DOHH2 (cell line): ENCODE measurements at regions not wholly inside any gene's neighbourhood (a gene's known extent, or its start where the extent isn't known, plus 50 kb on each side); places are given as distances from the start of the nearest gene placed in this dataset.

ENCODE experiments used
- H3F3A ChIP-seq: fragments of 200-600 bp; sonication (generic), shearing (Covaris generic); 2 replicates; pipeline ENCODE4 v1.6.0; 2016; ENCODE audit warnings: antibody characterized with exemption, mild to moderate bottlenecking; ENCODE audit not compliant: control insufficient read depth, insufficient read depth
- H3K27ac ChIP-seq: fragments of 200-600 bp; sonication (generic); 2 replicates; pipeline ENCODE4 v1.5.1; 2014; ENCODE audit warnings: low read depth, mild to moderate bottlenecking, low read length, moderate library complexity
- H3K27me3 ChIP-seq: fragments of 200-600 bp; sonication (generic); 2 replicates; pipeline ENCODE4 v1.6.1; 2014; ENCODE audit warnings: mild to moderate bottlenecking, low read length, mixed read lengths; ENCODE audit not compliant: control insufficient read depth
- H3K36me3 ChIP-seq: fragments of 200-600 bp; sonication (generic); 2 replicates; pipeline ENCODE4 v1.6.1; 2014; ENCODE audit warnings: mild to moderate bottlenecking, low read length, moderate library complexity, mixed read lengths; ENCODE audit not compliant: control insufficient read depth
- H3K4me1 ChIP-seq: fragments of 200-600 bp; sonication (generic); 2 replicates; pipeline ENCODE4 v1.6.1; 2014; ENCODE audit warnings: mild to moderate bottlenecking, low read length, mixed read lengths; ENCODE audit not compliant: control insufficient read depth
- H3K4me2 ChIP-seq: fragments of 200-600 bp; sonication (generic); 2 replicates; pipeline ENCODE4 v1.6.0; 2014; ENCODE audit warnings: mild to moderate bottlenecking, low read length, moderate library complexity
- H3K4me3 ChIP-seq: fragments of 200-600 bp; sonication (generic); 2 replicates; pipeline ENCODE4 v1.5.1; 2014; ENCODE audit warnings: mild to moderate bottlenecking, low read length, mixed read lengths
- H3K79me2 ChIP-seq: fragments of 200-600 bp; sonication (generic); 2 replicates; pipeline ENCODE4 v1.6.1; 2014; ENCODE audit warnings: mild to moderate bottlenecking, low read length, mixed read lengths; ENCODE audit not compliant: control insufficient read depth
- H3K9me2 ChIP-seq: fragments of 200-600 bp; sonication (generic); replicated peaks from 2 replicates; pipeline ENCODE4 v1.6.1; 2014; ENCODE audit warnings: mild to moderate bottlenecking, low read length, mixed read lengths; ENCODE audit not compliant: control insufficient read depth
- H3K9me3 ChIP-seq: fragments of 200-600 bp; sonication (generic); 2 replicates; pipeline ENCODE4 v1.6.1; 2014; ENCODE audit warnings: antibody characterized with exemption, low read length, mixed read lengths; ENCODE audit not compliant: control insufficient read depth, insufficient read depth
- H4K20me1 ChIP-seq: fragments of 200-600 bp; sonication (generic); 2 replicates; pipeline ENCODE4 v1.6.0; 2014; ENCODE audit warnings: low read depth, mild to moderate bottlenecking, antibody characterized with exemption, low read length, moderate library complexity; ENCODE audit not compliant: control insufficient read depth, insufficient read depth
- EZH2phosphoT487 ChIP-seq: fragments of 200-600 bp; sonication (generic); IDR thresholded peaks from 2 replicates; pipeline ENCODE4 v1.6.1; 2017; ENCODE audit warnings: borderline replicate concordance, mild to moderate bottlenecking, antibody characterized with exemption, low read length, moderate library complexity, mixed read lengths
- TF ChIP-seq, protein P1 (sequence below): fragments of 200-600 bp; sonication (generic); IDR thresholded peaks from one replicate; pipeline ENCODE4 v1.5.1; 2014; ENCODE audit warnings: antibody characterized with exemption, mild to moderate bottlenecking, low read depth, low read length; ENCODE audit not compliant: poor library complexity, severe bottlenecking

DNA sequence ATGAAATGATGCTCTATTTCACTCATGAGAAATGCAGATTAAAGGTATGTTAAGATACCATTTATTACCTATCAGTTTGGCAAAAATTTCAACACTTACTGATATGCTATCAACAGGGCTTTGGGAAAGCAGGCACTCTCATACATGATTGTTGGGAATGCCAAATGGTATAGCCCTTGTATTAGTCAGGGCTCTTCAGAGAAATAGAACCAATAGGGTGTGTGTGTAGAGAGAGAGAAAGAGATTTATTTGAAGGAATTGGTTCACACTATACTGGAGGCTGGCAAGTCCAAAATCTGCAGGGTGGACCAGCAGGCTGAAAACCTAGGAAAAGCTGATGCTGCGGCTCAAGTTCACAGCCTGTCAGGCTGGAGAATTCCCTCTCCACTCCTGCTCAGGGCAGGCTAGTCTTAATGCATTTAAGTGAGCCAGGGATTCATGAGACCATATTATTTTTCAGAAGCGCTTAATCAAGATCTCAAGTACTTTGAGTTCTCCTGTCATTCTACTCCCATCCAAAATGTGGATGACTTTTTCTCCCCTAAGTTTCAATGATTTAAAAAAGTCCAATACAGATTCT lies 72.4 kb downstream of the NHLRC3 start:
- Histone ChIP-seq H3K79me2 (no peaks in the 10 kb centered on the region), H3K9me2 (no peaks in the 10 kb centered on the region), H3K36me3 (no peaks in the 10 kb centered on the region), H3K27me3 (peaks cover 13% of the 10 kb centered on the region), H3K9me3 (no peaks in the 10 kb centered on the region), H3K4me1 (no peaks in the 10 kb centered on the region), H4K20me1 (no peaks in the 10 kb centered on the region), H3K4me3 (no peak overlapping the region), H3K4me2 (no peak overlapping the region), H3F3A (no peaks in the 10 kb centered on the region), H3K27ac (no peak overlapping the region)
- TF ChIP-seq EZH2phosphoT487 = no peak
- TF ChIP-seq, protein P1, sequence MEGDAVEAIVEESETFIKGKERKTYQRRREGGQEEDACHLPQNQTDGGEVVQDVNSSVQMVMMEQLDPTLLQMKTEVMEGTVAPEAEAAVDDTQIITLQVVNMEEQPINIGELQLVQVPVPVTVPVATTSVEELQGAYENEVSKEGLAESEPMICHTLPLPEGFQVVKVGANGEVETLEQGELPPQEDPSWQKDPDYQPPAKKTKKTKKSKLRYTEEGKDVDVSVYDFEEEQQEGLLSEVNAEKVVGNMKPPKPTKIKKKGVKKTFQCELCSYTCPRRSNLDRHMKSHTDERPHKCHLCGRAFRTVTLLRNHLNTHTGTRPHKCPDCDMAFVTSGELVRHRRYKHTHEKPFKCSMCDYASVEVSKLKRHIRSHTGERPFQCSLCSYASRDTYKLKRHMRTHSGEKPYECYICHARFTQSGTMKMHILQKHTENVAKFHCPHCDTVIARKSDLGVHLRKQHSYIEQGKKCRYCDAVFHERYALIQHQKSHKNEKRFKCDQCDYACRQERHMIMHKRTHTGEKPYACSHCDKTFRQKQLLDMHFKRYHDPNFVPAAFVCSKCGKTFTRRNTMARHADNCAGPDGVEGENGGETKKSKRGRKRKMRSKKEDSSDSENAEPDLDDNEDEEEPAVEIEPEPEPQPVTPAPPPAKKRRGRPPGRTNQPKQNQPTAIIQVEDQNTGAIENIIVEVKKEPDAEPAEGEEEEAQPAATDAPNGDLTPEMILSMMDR = no peak

DNA sequence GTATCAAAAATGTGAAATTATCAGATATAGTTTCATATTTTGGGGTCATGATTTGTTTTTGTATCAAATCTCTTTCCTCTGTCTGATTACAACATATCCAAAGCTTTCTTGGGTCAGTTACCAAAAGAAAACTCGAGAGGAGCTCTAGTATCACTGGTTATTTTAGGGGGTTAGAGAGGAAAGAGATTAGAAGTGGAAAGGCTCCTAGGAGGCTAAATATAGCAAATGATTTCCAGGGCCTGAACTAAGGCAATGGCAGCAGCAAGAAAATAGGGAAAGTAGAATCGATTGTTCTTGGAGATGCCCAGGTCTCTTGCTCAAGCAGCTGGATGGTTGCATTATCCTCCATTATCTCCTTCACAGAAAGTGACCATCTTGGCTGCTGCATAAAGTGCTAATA lies 72.9 kb downstream of the NHLRC3 start:
- H3K79me2 ChIP-seq = no peaks in the 10 kb centered on the region
- H3K9me3 ChIP-seq = no peaks in the 10 kb centered on the region
- no peak for TF ChIP-seq EZH2phosphoT487
- TF ChIP-seq, protein P1 = no peak
- no peak overlapping the region for H3K4me2 ChIP-seq
- no peak overlapping the region for H3K4me3 ChIP-seq
- H3K27me3 ChIP-seq = peaks cover 11% of the 10 kb centered on the region
- no peaks in the 10 kb centered on the region for H3K4me1 ChIP-seq
- H3K36me3 ChIP-seq = no peaks in the 10 kb centered on the region
- H3K27ac ChIP-seq = no peak overlapping the region
- no peaks in the 10 kb centered on the region for H3K9me2 ChIP-seq
- no peaks in the 10 kb centered on the region for H3F3A ChIP-seq
- H4K20me1 ChIP-seq = no peaks in the 10 kb centered on the region

DNA sequence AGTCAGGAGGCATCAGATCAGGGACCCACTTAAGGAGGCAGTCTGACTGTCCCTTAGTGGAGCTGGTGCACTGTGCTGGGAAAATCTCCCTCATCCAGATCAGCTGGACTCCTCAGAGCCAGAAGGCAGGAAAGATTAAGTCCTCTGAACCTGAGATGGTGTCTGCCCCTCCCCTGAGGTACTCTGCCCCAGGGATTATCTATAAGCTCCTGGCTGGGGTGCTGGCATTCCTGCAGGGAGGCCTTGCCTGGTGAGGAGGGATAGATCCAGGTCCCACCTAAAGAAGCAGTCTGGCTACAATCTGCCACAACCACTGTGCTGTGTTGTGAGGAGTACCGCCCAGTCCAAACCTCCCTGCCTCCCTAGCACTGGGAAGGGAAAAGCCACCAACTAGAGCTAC lies 81.2 kb downstream of the NHLRC3 start:
- Histone ChIP-seq H3K27me3 (peaks cover 5% of the 10 kb centered on the region; the same call in 1 of the 2 replicates), H3K4me1 (no peaks in the 10 kb centered on the region), H3F3A (no peaks in the 10 kb centered on the region), H4K20me1 (no peaks in the 10 kb centered on the region), H3K9me2 (no peaks in the 10 kb centered on the region), H3K79me2 (no peaks in the 10 kb centered on the region), H3K36me3 (no peaks in the 10 kb centered on the region), H3K27ac (no peak overlapping the region), H3K9me3 (no peaks in the 10 kb centered on the region), H3K4me3 (no peak overlapping the region), H3K4me2 (no peak overlapping the region)
- TF ChIP-seq EZH2phosphoT487 = no peak
- TF ChIP-seq, protein P1 = no peak
